ENCODE measurements at regions not wholly inside any gene's neighbourhood (a gene's known extent, or its start where the extent isn't known, plus 50 kb on each side); places are given as distances from the start of the nearest gene placed in this dataset.
"Not testable (repeated sequence)": the region's sequence is repeated elsewhere in the genome, so short reads cannot be mapped to it uniquely, and the experiment has no call there.

- DNase-seq: no peak
Observed at GRCh38 chr14:83151571-83151970, 1617.9 kb upstream of the SEL1L start.

DNA sequence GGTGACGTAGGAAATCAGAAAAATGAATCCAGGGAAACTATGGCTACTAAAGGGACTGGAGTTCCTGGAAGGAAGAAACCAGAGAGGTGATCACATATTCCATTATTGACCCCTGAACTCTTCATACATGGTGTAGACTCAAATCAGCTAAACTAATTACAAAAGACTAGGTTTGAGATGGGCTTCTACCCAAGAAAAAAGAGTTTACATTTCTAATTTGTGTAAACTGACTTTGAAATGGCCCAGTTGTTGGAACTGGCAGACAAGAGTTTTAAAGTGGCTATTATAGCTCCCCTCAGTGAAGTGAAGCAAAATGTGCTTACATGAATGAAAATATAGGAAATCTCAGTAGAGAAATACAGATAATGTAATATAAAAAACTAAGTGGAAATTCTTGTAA is 1619.4 kb upstream of the SEL1L start:
- no peak for DNase-seq

GRCh38 chr14:83162361-83162929 is 1628.8 kb upstream of the SEL1L start:
- no peak for DNase-seq

DNA sequence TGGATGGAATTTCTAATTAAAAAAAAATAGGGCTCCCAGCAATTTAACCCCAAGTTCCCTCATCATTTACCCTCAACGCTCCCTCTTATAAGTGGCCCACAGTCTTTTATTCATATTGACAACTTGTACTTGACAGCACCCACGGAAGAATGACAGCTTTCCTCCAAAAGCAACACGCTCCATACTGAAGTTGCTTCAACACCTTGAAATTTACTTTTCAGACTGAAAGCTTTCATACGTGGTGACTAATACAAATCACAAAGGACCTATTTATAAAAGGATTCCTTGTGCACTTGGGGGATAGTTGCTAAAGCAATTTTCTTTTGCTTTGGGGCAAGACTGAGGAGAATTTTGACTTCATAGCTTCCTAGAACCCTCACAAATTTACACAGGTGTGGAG is 1629.4 kb upstream of the SEL1L start:
- no peak for DNase-seq

DNA sequence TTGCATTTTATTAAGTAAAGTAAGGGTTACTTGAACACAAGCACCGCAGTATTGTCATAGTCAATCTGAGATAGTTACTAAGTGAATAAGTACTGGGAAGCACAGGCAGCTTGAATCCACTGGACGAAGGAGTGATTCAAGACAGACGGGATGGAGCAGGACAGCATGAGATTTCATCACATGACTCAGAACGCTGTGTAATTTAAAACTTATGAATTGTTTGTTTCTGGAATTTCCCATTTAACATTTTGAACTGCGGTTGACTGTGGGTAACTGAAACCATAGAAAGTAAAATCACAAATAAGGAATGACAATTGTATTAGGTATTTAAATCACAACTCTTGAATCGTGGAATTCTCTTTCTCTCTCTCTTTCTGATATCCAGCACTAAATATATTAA is 1630.4 kb upstream of the SEL1L start:
- DNase-seq: no peak

DNA sequence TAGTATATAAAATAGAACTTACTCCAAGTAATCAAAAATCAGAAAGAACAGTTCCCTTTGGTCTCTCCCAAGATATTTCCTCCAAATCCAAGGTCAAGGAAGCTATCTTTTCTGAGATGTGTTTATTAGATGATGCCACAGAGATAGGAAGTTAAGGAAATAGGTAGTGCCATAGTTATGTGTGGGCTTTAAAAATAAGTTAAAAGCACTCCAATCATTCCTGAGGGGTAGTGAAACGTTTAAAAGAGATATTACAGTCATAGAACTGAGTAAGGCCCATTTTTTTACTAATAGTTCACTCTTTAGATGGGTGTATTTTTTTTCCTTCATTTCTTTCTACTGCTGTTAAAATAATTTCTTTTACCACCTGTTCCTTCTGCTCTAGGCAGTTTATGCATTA is 1630.9 kb upstream of the SEL1L start:
- DNase-seq: no peak

DNA sequence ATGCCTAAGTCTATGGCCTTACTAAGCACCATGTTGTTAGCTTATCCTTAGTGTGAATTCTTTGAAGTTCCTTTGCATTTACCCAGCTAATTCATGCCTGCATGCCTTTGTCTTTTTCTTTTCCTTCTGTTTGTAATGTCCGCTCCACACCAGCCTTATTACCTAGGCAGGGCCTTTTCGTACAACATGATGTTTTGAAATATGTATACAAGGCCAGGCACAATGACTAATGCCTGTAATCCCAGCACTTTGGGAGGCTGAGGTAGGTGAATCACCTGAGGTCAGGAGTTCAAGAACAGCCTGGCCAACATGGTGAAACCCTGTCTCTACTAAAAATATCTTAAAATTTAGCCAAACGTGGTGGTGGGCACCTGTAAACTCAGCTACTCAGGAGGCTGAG is 1636.5 kb upstream of the SEL1L start:
- no peak for DNase-seq

GRCh38 chr14:83171761-83172160 is 1638.1 kb upstream of the SEL1L start:
- no peak for DNase-seq

- no peak for DNase-seq
Observed at GRCh38 chr14:83172363-83172762, 1638.7 kb upstream of the SEL1L start.

DNA sequence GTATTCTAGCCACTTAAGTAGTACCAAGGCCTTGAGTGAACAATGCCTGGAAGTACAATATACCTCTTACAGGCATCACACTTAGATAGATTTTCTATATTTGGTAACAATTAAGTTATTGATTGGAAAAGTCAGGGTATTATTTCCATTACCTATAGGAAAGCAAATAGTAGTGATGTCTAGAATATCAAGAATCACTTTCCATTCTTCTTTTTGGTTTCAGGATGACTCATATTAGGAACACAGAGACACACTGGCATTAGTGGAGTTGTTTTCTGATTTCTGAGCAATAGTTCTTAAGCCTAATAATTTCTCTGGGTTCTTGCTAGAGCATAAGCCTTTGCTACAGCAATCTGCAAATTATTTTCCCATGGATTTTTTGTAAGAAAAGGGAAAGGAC is 1640.0 kb upstream of the SEL1L start:
- no peak for DNase-seq

DNA sequence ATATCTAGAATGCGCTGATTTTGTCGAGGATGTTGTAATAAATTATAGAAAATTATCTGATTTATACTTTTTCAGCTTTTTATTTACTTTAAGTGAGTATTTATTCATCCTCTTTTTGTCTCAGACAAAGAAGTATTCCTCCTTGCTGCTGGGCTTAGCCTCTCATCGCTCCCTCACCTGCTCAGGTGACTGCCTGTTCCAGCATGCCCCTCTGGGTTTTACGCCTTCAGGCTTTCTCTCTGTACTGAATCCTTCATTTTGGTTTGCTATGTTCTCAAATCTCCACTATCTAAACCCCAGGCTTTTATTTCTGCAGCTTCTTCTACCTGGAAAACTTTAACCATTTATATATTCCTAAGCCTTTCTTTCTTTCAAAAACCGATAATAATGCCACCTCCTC is 1650.9 kb upstream of the SEL1L start:
- no peak for DNase-seq

DNA sequence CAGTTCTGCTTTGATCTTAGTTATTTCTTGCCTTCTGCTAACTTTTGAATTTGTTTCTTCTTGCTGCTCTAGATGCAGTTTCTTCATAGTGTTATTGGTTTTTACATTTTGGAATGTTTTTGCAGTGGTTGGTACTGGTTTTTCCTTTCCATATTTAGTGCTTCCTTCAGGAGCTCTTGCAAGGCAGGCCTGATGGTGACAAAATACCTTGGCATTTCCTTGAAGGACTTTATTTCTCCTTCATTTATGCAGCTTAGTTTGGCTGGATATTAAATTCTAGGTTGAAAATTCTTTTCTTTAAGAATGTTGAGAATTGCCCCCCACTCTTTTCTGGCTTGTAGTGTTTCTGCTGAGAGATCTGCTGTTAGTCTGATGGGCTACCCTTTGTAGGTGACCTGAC is 1654.7 kb upstream of the SEL1L start:
- not testable (repeated sequence) for DNase-seq

DNA sequence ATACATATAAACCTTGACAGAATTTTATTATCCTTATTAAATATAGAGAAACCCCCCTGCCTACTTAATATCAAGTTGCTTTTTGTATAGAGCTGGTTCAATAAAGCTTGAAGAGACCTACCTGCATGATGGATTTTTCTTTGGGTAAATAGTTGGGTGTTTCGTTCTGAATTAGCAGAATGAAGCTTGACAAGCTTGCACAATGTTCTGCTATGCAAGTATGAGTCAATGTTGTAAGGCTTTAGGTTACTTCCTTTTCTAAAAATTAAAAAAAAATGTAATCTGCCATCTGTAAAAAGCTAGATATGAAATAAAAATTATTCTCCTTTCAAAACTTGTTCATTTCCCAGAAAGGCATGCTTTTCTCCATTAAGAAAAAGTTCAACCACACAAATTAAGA is 1662.6 kb upstream of the SEL1L start:
- no peak for DNase-seq

DNA sequence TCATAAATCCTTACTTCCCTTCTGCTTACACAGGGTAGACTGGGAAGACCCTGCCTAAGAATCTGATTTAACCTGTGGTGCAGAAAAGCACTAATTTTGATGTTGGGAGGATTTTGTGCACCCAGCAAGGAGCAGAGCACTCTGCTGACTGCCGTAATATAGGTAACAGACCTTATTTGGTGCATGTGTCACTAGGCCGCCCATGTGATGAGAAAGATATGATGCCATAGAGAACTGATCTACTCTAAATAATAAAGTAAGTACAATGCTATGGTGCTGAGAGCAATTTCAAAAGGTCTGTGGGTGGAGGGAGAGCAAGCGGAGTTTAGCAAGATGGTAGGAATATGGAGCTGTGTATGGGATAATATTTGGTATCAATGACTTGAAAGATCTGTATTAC is 1663.6 kb upstream of the SEL1L start:
- no peak for DNase-seq

GRCh38 chr14:83207550-83207949 is 1673.9 kb upstream of the SEL1L start:
- DNase-seq: no peak

GRCh38 chr14:83208341-83208740 is 1674.7 kb upstream of the SEL1L start:
- no peak for DNase-seq

DNA sequence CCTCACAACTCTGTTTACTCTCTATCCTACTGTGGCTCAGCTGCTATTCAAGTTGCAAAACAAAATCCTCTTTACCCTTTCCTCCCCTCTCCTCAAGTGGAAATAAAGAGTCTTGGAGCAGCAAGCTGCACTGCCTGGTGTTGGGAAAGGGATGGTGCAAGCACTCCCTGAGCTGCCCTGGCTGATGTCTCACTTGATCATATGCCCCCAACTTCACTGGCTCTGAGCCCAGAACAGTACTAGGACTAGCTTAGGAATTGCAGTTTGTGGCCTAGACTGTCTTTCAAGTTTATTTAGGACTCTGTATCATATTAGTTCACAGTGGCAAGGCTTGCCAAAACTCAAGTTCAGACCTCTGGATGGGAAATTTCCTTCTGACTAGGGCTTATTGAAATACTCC is 1683.8 kb upstream of the SEL1L start:
- DNase-seq: no peak

DNA sequence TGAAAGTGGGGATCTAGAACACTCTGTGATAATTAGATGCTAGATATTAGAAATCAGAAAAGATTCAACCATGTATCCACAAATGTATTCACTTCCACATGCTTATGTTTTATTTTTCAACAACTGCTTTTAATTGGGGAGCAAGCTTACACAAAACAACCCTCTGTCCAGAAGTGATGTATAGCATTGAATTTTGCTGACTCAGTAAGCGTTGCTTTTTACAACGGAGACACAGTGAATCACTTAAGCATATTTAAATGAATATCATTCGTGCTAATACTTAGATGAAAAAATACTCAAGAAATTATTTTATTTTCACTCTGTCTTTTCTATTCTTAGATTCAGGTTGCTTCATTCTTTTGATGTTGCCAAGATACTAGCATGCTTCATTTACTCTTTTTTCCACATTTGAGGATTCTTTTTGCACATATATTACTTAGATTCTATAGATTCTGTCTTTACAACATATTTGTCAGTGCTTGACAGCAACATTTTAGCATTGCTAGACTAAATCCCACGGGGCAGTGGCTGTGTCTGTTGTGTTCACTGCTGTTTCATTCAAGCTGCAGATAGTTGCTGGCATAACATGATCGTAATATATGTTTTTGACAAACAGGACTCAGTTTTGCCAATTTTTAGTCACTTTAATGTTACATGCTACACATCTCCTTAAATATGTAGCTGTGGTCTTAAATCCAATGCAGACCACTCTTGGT is 1714.4 kb upstream of the SEL1L start:
- no peak for DNase-seq

- DNase-seq: no peak
Observed at GRCh38 chr14:83251402-83251801, 1717.7 kb upstream of the SEL1L start.

- no peak for DNase-seq
Observed at GRCh38 chr14:83253870-83254269, 1720.2 kb upstream of the SEL1L start.

GRCh38 chr14:83255015-83255726 is 1721.5 kb upstream of the SEL1L start:
- DNase-seq: no peak

- DNase-seq: no peak
Observed at GRCh38 chr14:83255727-83256090, 1722.1 kb upstream of the SEL1L start.

DNA sequence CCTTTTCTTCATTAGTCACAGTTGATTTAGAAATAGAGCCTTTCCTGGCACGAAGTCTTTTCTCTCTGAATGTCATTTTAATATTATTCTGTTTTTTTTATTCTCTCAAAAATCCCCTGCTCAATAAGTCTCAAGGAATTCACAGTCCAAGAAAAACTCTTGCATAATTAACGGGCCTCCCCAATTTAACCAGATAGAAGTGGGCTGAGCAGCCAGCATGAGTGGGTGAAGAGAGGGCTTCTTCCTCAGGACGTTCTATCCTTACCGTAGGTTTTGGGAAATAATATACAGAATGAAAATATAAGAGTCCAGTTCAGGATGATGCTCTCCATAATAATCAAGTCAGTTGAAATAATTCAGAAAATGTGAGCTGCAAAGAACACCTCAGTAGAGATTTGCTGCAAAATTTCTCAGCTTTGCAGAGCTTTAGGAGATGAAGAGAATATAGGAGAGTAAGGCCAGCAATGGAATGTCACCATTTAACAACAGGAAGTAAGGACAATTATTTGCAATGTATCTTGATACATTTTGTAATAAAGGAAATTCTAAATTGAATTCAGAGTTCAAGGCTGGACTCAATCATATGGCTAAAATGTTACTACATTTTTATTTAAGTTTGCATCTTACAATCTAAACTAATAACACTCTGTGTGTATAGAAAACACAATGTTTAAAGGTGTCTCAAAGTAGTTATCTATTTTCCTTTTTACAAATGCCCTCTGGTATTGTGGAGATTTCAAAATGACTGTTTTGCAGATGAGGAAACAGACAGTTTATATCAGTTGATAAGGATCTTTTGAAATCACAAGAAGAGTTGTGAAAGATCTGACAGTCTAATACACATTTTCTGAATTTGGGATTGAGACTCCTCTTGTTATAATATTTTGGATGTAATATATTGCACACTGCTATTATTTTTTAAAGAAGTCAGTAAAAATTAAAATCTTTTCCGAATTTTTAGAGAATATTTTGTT is 1724.1 kb upstream of the SEL1L start:
- no peak for DNase-seq

Measured in SHP77 (cell line).